ENCODE measurements at regions not wholly inside any gene's neighbourhood (a gene's known extent, or its start where the extent isn't known, plus 50 kb on each side); places are given as distances from the start of the nearest gene placed in this dataset.

DNA sequence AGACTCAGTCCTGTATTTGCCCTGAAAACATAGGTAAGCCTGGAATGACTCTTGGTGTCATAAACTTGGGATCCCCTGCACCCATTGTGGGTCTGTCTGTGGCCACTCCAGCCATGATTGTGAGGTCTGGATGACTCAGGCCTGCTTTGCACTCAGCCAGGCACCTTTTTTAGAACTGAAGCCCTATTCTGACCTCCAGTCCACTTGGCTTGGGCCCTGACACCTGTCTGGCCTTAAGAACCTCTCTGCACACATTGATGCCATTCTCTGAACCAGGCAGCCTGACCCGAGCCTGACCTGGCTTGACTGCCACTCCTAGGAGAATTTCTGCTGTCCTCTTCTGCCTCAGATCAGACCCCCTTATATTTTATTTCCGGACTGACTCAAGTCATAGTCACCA, 383.7 kb downstream of the MAFB start:
- no peak overlapping the region for H3K27ac ChIP-seq (ENCODE audit: low read depth, low read length, poor library complexity, severe bottlenecking)
- no peak overlapping the region for H2AFZ ChIP-seq (ENCODE audit: low read length)
- H3K4me2 ChIP-seq (ENCODE audit: low read length), result no peak overlapping the region
- no peak overlapping the region for H3K9ac ChIP-seq (ENCODE audit: low read length)
- no peaks in the 10 kb centered on the region for H4K20me1 ChIP-seq (ENCODE audit: insufficient read depth, low read length)
- no peak overlapping the region for H3K4me3 ChIP-seq (ENCODE audit: low read depth, low read length, poor library complexity, severe bottlenecking)
- no peaks in the 10 kb centered on the region for H3K4me1 ChIP-seq (ENCODE audit: insufficient read depth, low read length, severe bottlenecking)
- TF ChIP-seq, protein P1, sequence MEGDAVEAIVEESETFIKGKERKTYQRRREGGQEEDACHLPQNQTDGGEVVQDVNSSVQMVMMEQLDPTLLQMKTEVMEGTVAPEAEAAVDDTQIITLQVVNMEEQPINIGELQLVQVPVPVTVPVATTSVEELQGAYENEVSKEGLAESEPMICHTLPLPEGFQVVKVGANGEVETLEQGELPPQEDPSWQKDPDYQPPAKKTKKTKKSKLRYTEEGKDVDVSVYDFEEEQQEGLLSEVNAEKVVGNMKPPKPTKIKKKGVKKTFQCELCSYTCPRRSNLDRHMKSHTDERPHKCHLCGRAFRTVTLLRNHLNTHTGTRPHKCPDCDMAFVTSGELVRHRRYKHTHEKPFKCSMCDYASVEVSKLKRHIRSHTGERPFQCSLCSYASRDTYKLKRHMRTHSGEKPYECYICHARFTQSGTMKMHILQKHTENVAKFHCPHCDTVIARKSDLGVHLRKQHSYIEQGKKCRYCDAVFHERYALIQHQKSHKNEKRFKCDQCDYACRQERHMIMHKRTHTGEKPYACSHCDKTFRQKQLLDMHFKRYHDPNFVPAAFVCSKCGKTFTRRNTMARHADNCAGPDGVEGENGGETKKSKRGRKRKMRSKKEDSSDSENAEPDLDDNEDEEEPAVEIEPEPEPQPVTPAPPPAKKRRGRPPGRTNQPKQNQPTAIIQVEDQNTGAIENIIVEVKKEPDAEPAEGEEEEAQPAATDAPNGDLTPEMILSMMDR (IDR thresholded peaks at IDR 0.05; ENCODE audit: low read length), result no peak
- no peak for TF ChIP-seq EZH2 (IDR thresholded peaks at IDR 0.05; ENCODE audit: borderline replicate concordance, low read length)
- no peaks in the 10 kb centered on the region for H3K79me2 ChIP-seq (ENCODE audit: insufficient read depth, low read length)
- H3K9me2 ChIP-seq (ENCODE audit: low read depth, low read length), result no peaks in the 10 kb centered on the region
- no peaks in the 10 kb centered on the region for H3K36me3 ChIP-seq (ENCODE audit: insufficient read depth, low read length)
- no peaks in the 10 kb centered on the region for H3K9me3 ChIP-seq (ENCODE audit: low read length)
- H3K27me3 ChIP-seq (ENCODE audit: insufficient read depth, low read length), result no peaks in the 10 kb centered on the region; the same call in 1 of the 2 replicates
- H3F3A ChIP-seq (ENCODE audit: insufficient read depth, low read length), result no peaks in the 10 kb centered on the region

DNA sequence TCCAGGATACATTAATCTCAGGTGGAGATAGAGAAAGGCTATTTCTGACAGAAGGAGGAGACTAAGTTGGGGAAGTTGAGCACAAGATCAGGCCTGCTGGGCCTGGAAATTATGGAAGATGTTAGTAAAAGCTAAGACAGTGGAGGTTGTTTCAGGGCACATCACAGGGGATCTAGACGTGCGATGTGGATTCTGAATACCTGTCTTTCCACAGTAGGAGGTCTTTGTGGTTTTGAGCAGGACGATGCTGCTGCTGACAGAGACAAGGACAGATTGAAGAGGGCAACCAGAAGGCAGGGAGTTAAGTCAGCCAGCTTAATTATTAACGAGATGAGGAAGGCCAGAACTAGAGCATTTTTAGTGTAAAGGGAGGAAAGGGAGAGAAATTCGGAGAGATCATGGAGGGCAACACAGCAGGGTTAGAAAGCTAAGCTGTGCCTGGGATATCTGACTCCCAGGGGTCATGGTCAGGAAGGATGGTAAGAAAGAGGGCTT, 384.9 kb downstream of the MAFB start:
- no peaks in the 10 kb centered on the region for H3K79me2 ChIP-seq (ENCODE audit: insufficient read depth, low read length)
- no peaks in the 10 kb centered on the region for H3F3A ChIP-seq (ENCODE audit: insufficient read depth, low read length)

DNA sequence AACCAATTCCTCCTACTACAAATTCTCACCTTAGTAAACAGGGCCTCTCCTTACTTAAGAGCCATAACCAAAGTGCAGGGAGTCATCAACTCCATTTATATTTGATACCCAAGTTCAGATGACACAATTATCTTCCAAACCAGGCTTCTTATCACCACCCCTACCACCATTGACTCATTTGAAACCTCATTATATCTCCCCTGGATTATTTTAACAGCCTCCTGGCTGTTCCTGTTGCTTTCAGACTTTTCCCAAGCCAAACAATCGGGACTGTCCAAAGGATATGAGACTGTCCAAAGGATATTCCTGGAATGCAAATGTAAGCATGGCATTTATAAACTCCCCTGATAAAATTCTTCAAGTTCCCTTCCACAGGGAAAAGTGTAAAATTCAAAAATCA, 394.3 kb downstream of the MAFB start:
- Histone ChIP-seq H3K79me2 (ENCODE audit: insufficient read depth, low read length) (no peaks in the 10 kb centered on the region), H3K27ac (ENCODE audit: low read depth, low read length, poor library complexity, severe bottlenecking) (no peak overlapping the region), H3K27me3 (ENCODE audit: insufficient read depth, low read length) (no peaks in the 10 kb centered on the region), H3K9ac (ENCODE audit: low read length) (no peak overlapping the region), H3K9me3 (ENCODE audit: low read length) (no peaks in the 10 kb centered on the region), H3K36me3 (ENCODE audit: insufficient read depth, low read length) (no peaks in the 10 kb centered on the region), H3K9me2 (ENCODE audit: low read depth, low read length) (0 out of 2 replicates have a peak, but pooled peaks cover 4% of the 10 kb centered on the region), H2AFZ (ENCODE audit: low read length) (no peak overlapping the region), H4K20me1 (ENCODE audit: insufficient read depth, low read length) (no peaks in the 10 kb centered on the region), H3F3A (ENCODE audit: insufficient read depth, low read length) (no peaks in the 10 kb centered on the region), H3K4me1 (ENCODE audit: insufficient read depth, low read length, severe bottlenecking) (no peaks in the 10 kb centered on the region), H3K4me2 (ENCODE audit: low read length) (no peak overlapping the region), H3K4me3 (ENCODE audit: low read depth, low read length, poor library complexity, severe bottlenecking) (no peak overlapping the region)
- TF ChIP-seq, protein P1 (IDR thresholded peaks at IDR 0.05; ENCODE audit: low read length), result no peak
- TF ChIP-seq EZH2 (IDR thresholded peaks at IDR 0.05; ENCODE audit: borderline replicate concordance, low read length), result no peak

More for the DNA sequence above, 384.9 kb downstream of the MAFB start:
- H2AFZ ChIP-seq (ENCODE audit: low read length), result no peak overlapping the region
- H3K9me3 ChIP-seq (ENCODE audit: low read length), result no peaks in the 10 kb centered on the region
- H3K4me2 ChIP-seq (ENCODE audit: low read length), result no peak overlapping the region
- H3K4me3 ChIP-seq (ENCODE audit: low read depth, low read length, poor library complexity, severe bottlenecking), result no peak overlapping the region
- H3K27me3 ChIP-seq (ENCODE audit: insufficient read depth, low read length), result no peaks in the 10 kb centered on the region; the same call in 1 of the 2 replicates
- TF ChIP-seq EZH2 (IDR thresholded peaks at IDR 0.05; ENCODE audit: borderline replicate concordance, low read length), result no peak
- TF ChIP-seq, protein P1 (IDR thresholded peaks at IDR 0.05; ENCODE audit: low read length), result no peak
- H3K27ac ChIP-seq (ENCODE audit: low read depth, low read length, poor library complexity, severe bottlenecking), result no peak overlapping the region
- no peaks in the 10 kb centered on the region for H4K20me1 ChIP-seq (ENCODE audit: insufficient read depth, low read length)
- H3K36me3 ChIP-seq (ENCODE audit: insufficient read depth, low read length), result no peaks in the 10 kb centered on the region
- no peak overlapping the region for H3K9ac ChIP-seq (ENCODE audit: low read length)
- H3K4me1 ChIP-seq (ENCODE audit: insufficient read depth, low read length, severe bottlenecking), result no peaks in the 10 kb centered on the region
- H3K9me2 ChIP-seq (ENCODE audit: low read depth, low read length), result no peaks in the 10 kb centered on the region
